Fibroblast of skin of right biceps (primary cell): ENCODE measurements at regions not wholly inside any gene's neighbourhood (a gene's known extent, or its start where the extent isn't known, plus 50 kb on each side); places are given as distances from the start of the nearest gene placed in this dataset.
"Not testable (repeated sequence)": the region's sequence is repeated elsewhere in the genome, so short reads cannot be mapped to it uniquely, and the experiment has no call there.

Source experiments
- DNase-seq: peaks from one replicate; pipeline ENCODE4 v3.0.0-alpha.2; 2013

GRCh38 chr20:22529150-22530019 is 55.0 kb downstream of the FOXA2 start:
- DNase-seq, result no peak

DNA sequence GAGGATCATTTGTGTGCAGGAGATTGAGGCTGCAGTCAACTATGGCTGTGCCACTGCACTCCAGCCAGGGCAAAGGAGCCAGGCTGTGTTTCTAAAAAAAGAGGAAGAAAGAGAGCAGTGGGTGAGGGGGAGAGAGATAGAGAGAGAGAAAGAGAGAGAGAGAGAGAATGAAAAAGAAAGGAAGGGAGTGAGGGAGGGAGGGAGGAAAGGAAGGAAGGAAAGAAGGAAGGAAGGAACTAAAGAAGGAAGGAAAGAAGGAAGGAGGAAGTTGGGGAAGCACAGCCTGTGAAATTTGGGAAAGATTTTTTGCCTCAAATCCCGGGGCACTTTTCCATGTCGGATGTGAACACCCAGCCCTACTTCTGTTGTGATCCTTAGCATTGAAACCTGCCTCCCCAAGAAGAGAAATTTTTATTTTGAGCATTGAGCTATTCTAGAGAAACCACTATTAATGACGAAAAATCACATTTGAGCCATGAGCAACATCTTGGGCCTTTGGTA is 57.8 kb downstream of the FOXA2 start:
- DNase-seq, result no peak

- DNase-seq, result no peak
Measured at GRCh38 chr20:22525821-22526220, 58.6 kb downstream of the FOXA2 start.

GRCh38 chr20:22525069-22525820 is 59.1 kb downstream of the FOXA2 start:
- no peak for DNase-seq

- no peak for DNase-seq
Measured at GRCh38 chr20:22524393-22525015, 59.9 kb downstream of the FOXA2 start.

DNA sequence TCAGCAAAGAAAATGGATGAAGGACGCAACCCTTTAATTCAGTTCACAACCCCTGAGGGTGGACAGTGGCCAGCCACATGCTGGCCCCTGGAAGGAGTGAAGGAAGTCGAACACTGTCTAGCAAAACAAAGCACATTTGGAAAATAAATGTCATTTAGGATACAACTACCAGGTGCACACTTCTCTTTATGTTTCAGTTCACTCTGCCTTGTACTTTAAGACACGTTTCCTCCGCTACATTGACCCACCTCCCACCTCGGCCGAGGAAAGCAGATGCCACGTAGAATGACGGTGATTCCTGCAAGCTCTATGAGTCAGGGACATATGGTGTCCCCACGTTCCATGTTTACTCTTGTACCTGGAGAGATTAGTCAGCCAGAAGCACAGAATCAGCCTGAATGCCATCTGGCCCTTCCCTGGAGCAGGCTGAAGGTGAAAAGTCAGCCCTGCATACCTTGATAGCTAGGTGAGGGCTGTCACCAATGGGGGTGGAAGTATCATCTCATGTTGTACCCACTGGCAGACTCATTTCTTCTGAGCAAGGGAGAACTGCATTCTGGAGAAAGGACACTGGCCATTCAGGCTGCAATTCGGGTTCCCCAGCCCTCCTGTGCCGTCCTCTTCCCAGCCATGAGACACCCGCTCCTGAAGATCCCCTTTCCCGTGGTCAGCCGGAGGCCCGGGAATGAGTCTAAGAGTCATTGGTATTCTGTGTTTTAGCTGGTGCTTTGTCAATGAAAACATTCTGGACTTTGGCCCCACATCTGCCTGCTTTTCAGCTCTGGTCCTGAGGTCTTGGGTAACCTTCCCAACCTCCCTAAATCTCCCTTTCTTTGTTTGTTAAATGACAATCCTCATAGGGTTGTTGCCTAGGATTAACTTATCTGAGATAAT is 60.6 kb downstream of the FOXA2 start:
- DNase-seq, result no peak

DNA sequence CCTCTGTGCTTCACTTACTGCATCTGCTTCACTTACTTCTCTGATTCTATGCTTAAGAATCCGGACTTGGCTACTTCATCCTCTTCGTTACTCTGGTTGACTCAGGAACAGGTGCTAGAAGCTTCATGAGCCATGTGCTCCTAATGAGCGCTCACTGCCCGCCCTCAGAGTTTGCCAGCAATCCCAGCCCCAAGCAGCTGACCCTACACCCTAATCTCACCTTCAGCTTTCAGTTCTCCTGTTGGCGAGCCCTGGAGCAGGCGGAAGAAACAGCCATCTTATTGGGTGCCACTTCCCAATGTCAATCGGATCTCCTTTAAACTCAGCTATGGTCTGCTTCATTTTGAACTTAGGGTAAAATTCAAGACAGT is 61.3 kb downstream of the FOXA2 start:
- DNase-seq, result no peak

GRCh38 chr20:22522701-22523100 is 61.7 kb downstream of the FOXA2 start:
- no peak for DNase-seq

GRCh38 chr20:22521940-22522339 is 62.4 kb downstream of the FOXA2 start:
- not testable (repeated sequence) for DNase-seq

DNA sequence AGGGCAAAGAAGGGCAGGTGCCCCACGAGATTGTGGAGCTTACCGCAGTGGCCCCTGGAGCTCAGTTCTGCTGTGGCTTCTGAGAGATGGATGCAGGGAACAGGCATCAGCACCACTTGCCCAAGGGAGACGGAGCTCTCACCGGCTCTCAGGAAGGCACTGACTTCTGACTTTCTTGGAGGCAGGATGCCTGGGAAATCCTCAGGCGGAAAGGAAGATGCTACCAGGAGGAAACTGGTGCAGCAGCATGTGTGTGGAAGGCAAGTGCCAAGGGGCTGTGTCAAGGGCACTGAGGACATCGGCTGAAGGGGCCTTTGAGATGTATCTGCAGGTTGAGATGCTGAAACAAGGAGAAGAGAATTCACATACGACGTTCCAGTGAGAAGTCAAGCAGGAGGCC is 64.0 kb downstream of the FOXA2 start:
- DNase-seq, result no peak

DNA sequence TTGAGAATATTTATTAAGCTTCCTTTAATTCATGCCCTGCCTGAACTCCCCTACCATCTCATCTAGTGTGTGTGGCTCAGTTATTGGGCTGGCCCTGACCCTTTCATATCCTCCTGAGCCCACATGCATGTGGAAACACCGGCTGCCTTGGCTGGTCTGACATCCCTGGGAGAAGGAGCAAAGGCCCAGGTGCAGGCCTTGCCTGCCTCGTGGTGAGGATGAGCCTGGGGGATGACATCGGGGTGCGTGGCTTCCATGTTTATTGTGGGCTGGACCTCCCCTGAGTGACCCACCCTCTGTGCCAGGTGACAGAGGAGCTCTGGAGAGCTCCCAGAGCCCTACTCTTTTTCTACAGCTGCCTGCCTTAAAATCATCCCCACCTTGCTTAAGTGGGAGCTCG is 69.1 kb downstream of the FOXA2 start:
- no peak for DNase-seq

- DNase-seq, result no peak
Measured at GRCh38 chr20:22513574-22513973, 70.8 kb downstream of the FOXA2 start.

DNA sequence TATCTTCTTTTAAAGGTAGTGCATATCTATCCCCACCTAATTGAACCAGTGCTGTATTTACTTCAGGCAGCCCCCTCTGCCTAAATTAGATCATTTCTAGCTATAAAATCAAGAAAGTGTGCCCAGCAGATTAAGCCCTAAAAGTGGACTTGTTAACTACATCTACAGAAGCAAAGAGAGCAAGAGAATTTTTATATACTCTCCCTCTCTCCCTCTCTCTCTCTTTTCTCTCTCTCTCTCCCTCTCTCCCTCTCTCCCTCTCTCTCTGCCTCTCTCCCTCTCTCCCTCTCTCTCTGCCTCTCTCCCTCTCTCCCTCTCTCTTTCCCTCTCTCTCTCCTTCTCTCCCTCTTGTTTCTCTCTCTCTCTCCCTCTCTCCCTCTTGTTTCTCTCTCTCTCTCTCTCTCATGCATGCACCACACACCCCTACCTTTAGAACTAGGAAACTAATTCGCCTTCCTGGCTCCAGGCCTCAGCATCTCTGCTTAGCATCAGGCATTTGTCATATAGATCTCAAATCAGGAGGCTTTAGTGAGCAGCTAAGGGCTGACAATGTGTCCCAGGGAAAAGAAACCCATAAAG is 71.4 kb downstream of the FOXA2 start:
- DNase-seq, result no peak

DNA sequence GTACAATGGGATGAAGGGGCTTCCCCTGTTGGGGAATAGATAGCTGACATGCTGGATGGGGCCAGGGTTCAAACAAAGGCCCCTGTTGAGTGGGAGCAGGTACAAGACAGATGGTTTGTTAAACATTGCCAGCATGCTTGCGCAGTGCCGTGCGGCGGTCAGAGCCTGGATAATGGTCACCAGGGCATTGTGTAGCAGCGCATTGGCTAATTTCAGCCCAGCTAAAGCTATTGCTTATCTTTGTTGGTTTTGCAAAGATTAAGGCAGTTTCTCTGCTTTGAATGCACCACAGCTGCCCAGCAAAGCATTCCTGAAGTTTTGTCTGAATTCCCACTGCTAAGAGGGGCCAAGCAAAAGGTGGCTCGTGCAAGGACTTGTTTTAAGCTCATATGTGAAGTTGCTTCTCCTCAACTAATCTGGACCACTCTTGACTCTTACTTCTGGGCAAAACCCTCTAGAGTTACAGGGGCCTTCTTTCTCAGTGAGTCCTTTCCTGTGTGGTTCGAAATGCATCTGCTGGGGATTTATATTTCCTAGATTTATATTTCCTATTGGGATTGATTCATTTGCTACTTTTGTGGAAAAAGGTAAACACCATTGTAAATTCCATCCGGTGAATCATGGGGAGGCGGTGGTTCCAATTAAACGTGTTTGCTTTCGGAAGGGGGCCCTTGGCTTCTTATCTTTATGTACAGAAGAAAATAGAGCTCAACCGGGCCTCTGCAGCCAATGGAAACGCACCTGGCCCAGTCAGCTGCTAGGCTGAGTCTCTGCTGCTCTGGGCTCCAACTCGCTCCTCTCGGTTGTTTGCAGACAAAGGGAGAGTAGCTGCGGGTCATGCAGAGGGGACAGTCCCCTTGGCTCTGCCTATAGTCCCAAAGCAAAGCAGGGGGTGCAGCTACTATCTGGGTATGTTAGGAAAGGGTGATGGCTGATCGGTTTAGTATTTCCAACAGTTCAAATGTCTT is 72.1 kb downstream of the FOXA2 start:
- DNase-seq, result no peak

GRCh38 chr20:22509843-22510147 is 74.6 kb downstream of the FOXA2 start:
- no peak for DNase-seq

- no peak for DNase-seq
Measured at GRCh38 chr20:22509090-22509842, 75.1 kb downstream of the FOXA2 start.

- DNase-seq, result no peak
Measured at GRCh38 chr20:22508426-22508825, 75.9 kb downstream of the FOXA2 start.

GRCh38 chr20:22507240-22507961 is 77.0 kb downstream of the FOXA2 start:
- no peak for DNase-seq

- no peak for DNase-seq
Measured at GRCh38 chr20:22506827-22507226, 77.5 kb downstream of the FOXA2 start.
